ENCODE measurements at regions not wholly inside any gene's neighbourhood (a gene's known extent, or its start where the extent isn't known, plus 50 kb on each side); places are given as distances from the start of the nearest gene placed in this dataset.
"Not testable (repeated sequence)": the region's sequence is repeated elsewhere in the genome, so short reads cannot be mapped to it uniquely, and the experiment has no call there.

DNA sequence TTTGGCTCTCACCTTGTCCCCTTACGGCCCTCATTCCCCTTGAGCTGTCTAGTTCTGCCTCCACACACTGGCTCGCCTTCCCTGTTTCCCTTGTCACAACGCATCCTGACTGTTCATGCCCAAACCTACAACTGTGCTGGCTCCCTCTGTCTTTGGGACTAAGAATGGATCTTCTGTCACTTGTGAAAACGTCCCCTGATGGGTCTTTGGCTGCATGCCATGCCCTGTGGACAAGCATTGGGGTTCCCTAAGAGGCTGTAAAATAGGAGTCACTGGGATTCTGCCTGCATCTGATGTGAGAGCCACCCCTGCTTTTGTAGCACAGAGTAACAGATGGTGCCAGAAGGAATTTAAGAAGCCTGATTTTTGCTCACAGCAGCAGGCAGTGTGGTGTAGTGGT is 285.3 kb upstream of the CRY1 start:
- TF ChIP-seq, protein P1, sequence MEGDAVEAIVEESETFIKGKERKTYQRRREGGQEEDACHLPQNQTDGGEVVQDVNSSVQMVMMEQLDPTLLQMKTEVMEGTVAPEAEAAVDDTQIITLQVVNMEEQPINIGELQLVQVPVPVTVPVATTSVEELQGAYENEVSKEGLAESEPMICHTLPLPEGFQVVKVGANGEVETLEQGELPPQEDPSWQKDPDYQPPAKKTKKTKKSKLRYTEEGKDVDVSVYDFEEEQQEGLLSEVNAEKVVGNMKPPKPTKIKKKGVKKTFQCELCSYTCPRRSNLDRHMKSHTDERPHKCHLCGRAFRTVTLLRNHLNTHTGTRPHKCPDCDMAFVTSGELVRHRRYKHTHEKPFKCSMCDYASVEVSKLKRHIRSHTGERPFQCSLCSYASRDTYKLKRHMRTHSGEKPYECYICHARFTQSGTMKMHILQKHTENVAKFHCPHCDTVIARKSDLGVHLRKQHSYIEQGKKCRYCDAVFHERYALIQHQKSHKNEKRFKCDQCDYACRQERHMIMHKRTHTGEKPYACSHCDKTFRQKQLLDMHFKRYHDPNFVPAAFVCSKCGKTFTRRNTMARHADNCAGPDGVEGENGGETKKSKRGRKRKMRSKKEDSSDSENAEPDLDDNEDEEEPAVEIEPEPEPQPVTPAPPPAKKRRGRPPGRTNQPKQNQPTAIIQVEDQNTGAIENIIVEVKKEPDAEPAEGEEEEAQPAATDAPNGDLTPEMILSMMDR (IDR thresholded peaks at IDR 0.05) = no peak
- no peak for DNase-seq (ENCODE audit: low spot score)
- H3K27ac ChIP-seq = no peak overlapping the region

GRCh38 chr12:107379142-107379851 is 285.9 kb upstream of the CRY1 start:
- H3K4me3 ChIP-seq; DNase-seq (ENCODE audit: low spot score); H3K27ac ChIP-seq: not testable (repeated sequence)

More for the DNA sequence above, 285.3 kb upstream of the CRY1 start:
- H3K4me3 ChIP-seq = no peak overlapping the region

DNA sequence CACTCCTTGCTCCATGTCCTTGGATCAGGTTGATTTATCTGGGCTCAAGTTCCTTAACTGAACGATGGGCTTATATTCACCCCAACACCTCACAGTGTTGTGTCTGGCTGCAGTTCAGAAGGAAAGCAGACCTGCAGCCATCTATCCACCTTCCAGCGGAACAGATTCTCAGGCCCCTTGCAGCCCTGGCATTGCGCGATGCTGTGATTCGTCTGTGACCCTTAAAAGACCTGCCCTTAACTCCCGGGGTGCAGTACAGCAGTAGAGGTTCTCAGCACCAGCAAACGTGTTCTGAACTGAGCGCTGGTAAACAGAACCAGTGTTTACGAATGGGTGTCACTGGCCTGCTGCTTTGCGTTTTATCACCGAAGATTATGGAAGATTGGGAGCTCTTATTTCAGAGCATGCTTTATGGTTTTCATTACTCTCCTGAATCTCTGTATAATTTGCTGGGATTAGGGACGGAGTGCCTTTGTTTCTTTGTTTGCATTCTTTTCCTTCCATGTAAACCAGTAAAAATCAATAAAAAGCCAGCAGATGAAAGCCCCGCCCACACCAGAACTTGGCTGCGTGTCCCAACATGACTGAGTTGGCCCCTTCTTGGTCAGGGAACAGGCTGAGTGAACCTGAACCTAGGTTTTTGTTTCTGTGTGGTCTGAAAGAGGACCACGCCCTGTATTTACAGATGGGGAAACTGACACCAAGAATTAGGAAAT is 286.7 kb upstream of the CRY1 start:
- no peak overlapping the region for H3K27ac ChIP-seq
- no peak overlapping the region for H3K4me3 ChIP-seq
- no peak for DNase-seq (ENCODE audit: low spot score)
- TF ChIP-seq, protein P1 (IDR thresholded peaks at IDR 0.05) = no peak

GRCh38 chr12:107384645-107385044 is 291.3 kb upstream of the CRY1 start:
- DNase-seq (ENCODE audit: low spot score) = no peak
- H3K27ac ChIP-seq = no peak overlapping the region
- no peak overlapping the region for H3K4me3 ChIP-seq
- TF ChIP-seq, protein P1 (IDR thresholded peaks at IDR 0.05) = no peak

DNA sequence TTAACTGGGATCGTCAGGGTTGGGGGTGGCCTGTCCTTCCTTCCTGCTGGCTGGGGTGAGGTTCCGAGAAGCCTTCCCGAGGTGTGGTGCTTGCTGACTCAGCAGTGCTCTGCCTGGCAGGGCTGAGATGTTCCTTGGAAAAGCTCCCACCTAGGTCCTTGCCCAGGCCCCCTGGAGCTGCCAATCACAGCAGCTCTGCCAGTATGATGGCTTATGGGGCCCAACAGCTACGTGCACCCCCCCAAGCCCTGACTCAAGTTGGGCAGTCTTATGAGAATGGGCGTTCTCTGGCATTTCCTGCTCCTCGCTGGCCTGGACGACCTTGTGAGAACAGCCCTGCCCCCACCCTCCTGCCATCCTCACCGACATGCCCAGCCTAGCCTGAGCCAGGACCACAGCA is 292.2 kb upstream of the CRY1 start:
- Histone ChIP-seq H3K27ac (no peak overlapping the region), H3K4me3 (no peak overlapping the region)
- TF ChIP-seq, protein P1 (IDR thresholded peaks at IDR 0.05) = no peak
- DNase-seq (ENCODE audit: low spot score) = no peak

- no peak for DNase-seq (ENCODE audit: low spot score)
- TF ChIP-seq, protein P1 (IDR thresholded peaks at IDR 0.05) = no peak
- H3K4me3 ChIP-seq = no peak overlapping the region
- no peak overlapping the region for H3K27ac ChIP-seq
Observed at GRCh38 chr12:107386569-107386968, 293.2 kb upstream of the CRY1 start.

DNA sequence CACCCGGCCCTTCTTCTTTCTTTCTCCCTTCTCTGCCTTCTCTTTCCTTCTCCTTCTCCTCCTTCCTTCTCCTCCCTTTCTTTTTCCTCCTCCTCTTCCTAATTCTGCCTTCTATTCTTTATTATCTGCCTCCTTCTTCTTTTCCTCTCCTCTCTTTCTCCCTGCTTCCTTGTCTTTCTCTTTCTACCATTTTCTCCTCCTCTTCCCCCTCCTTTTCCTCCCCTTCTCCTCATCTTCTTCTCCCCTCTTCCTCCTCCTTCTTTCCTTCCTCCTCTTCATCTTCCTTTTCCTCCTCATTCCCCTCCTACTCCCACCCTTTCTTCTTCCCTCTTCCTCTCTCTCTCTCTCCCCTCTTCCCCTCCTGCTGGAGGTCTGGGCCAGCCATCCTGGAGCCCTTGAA is 294.9 kb upstream of the CRY1 start:
- TF ChIP-seq, protein P1 (IDR thresholded peaks at IDR 0.05) = no peak

More for the DNA sequence above, 294.9 kb upstream of the CRY1 start:
- no peak for DNase-seq (ENCODE audit: low spot score)
- no peak overlapping the region for H3K4me3 ChIP-seq
- H3K27ac ChIP-seq = no peak overlapping the region
